Muscle of leg (tissue), 3 donors: ENCODE measurements at regions not wholly inside any gene's neighbourhood (a gene's known extent, or its start where the extent isn't known, plus 50 kb on each side); places are given as distances from the start of the nearest gene placed in this dataset.
"Not testable (repeated sequence)": the region's sequence is repeated elsewhere in the genome, so short reads cannot be mapped to it uniquely, and the experiment has no call there.

Source experiments
- DNase-seq: peaks from one replicate; pipeline ENCODE4 v3.0.0; 2013
- H3K27ac ChIP-seq: one replicate; pipeline ENCODE4 v1.5.1; 2013; ENCODE audit warnings: mild to moderate bottlenecking, low read length, control low read depth
- H3K27me3 ChIP-seq: one replicate; pipeline ENCODE4 v1.6.1; 2013; ENCODE audit warnings: low read length; ENCODE audit not compliant: control insufficient read depth, insufficient read depth
- H3K36me3 ChIP-seq: one replicate; pipeline ENCODE4 v1.6.1; 2013; ENCODE audit warnings: low read length; ENCODE audit not compliant: control insufficient read depth, insufficient read depth
- H3K4me1 ChIP-seq: one replicate; pipeline ENCODE4 v1.6.1; 2013; ENCODE audit warnings: low read length; ENCODE audit not compliant: control insufficient read depth, insufficient read depth
- H3K4me3 ChIP-seq: one replicate; pipeline ENCODE4 v1.5.1; 2013; ENCODE audit warnings: low read length, control low read depth
- H3K9me3 ChIP-seq: replicated peaks from 2 replicates; pipeline ENCODE4 v1.6.1; 2013; ENCODE audit warnings: low read depth, low read length; ENCODE audit not compliant: control insufficient read depth
- WGBS: methylation state at CpG from one replicate; pipeline ENCODE4 v1.1.5; 2013; ENCODE audit warnings: missing lambda C conversion rate; ENCODE audit not compliant: insufficient coverage; 5-methylcytosine and 5-hydroxymethylcytosine counted together

DNA sequence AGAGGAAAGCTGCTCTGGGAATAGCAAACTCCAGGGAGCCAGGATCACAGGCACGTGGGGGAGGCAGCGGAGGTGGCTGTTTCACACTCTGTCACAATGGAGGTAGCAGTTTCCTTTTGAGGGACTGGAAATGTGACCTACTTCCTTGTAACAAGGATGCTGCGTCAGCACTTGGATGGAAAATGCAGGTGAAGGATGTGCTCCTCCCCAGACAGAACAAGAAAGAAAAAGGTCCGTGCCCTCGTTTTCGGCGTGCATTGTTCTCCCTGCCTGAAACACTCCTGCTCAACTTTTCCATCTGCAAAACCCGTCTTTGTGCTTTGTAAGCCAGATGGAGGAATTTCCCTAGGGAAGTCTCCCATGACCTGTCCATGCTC lies 55.1 kb upstream of the SH3PXD2B start:
- peak overlapping the region; percentile 86 for H3K27ac ChIP-seq
- H3K4me3 ChIP-seq, result no peak overlapping the region
- peak; percentile 65 for DNase-seq

DNA sequence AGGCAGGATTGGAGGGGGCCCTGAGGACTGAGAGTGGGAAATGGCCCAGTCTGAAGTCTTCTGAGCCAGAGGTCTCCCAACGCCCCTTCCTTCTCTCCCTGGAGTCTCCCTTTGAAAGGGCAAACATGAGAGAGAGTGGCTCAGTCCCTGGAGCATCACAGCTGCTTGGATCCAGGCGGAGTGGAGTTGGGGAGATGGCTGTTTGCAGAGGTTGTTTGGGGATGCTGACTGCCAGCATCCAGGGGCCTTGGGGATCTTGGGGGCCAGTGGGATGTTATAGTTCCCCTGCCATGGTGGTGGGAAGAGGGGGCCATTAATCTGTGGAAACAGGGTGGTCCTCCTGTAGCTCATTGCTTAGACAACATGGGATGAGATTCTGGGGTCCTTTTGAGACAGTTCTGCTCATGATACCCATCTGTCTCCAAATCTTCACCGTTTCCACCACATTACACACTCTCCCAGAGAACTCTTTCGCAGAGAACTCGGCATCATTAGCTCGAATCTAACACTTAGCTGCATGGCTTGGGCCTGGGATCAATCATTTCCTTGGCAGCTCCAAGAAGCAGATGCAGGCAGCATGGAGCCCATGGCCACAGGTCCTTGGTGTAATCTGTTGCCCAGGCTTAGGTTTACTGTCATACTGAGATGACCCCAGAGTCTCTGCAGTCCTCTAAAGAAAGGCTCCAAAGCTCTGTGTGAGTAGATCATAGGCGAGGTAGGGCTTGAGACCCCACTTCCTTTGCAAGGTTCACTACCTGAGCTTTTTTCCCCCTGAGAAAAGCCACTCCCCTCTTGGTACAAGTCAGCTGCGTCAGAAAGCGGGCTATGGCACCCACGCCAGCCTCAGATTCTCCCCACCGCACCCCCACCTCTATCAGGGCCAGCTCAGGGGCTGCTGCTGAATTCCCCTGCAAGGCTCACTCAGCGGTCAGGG lies 54.4 kb upstream of the SH3PXD2B start:
- Histone ChIP-seq H3K9me3 (peaks cover 12% of the 10 kb centered on the region), H3K4me3 (no peak overlapping the region), H3K27ac (peak overlapping the region; percentile 86), H3K4me1 (peaks cover 31% of the 10 kb centered on the region), H3K27me3 (no peaks in the 10 kb centered on the region), H3K36me3 (no peaks in the 10 kb centered on the region)
- WGBS, result 73% methylated on average over 9 of the region's 12 CpGs
- no peak for DNase-seq

More for the DNA sequence above, 55.1 kb upstream of the SH3PXD2B start:
- H3K36me3 ChIP-seq, result no peaks in the 10 kb centered on the region
- H3K9me3 ChIP-seq, result peaks cover 12% of the 10 kb centered on the region
- H3K4me1 ChIP-seq, result peaks cover 25% of the 10 kb centered on the region
- 36% methylated on average over 3 of the region's 8 CpGs for WGBS
- H3K27me3 ChIP-seq, result no peaks in the 10 kb centered on the region

DNA sequence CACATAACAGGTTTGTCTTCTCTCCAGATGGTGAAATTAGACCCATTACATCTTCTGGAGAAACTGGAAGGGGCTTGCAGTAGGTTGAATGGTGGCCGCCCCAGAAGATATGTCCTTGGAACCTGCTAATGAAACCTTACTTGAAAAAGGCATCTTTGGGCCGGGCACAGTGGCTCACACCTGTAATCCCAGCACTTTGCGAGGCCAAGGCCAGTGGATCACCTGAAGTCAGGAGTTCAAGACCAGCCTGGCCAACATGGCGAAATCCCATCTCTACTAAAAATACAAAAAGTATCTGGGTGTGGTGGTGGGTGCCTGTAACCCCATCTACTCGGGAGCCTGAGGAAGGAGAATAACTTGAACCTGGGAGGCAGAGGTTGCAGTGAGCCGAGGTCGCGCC lies 53.2 kb upstream of the SH3PXD2B start:
- not testable (repeated sequence) for H3K9me3 ChIP-seq, DNase-seq, H3K27me3 ChIP-seq, H3K4me3 ChIP-seq, H3K36me3 ChIP-seq, H3K27ac ChIP-seq
- WGBS, result 93% methylated on average over 6 of the region's 8 CpGs
- peaks cover 37% of the 10 kb centered on the region for H3K4me1 ChIP-seq

DNA sequence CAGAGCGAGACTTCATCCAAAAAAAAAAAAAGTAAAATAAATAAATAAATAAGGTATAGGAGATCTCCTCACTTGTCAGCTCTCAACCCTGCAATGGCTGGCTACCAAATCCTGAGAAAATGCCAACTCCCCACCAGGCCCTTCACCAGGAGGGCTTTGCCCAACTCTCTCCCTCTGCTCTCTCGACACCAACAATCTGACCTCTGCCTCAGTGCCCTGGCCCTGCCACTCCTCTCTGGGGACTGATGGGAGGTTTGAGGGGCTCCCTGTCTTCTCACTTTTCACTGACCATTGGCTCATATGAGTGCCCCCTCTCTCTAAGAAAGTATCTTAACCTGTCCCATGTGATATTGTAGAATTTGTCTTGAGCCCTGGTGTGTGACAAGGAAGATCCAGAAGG lies 52.6 kb upstream of the SH3PXD2B start:
- WGBS, result no CpG with 5 or more reads among the region's 2 CpGs
- no peak for DNase-seq
- Histone ChIP-seq H3K27ac (no peak overlapping the region), H3K9me3 (peaks cover 3% of the 10 kb centered on the region), H3K4me1 (peaks cover 37% of the 10 kb centered on the region), H3K36me3 (no peaks in the 10 kb centered on the region), H3K27me3 (no peaks in the 10 kb centered on the region), H3K4me3 (no peak overlapping the region)

DNA sequence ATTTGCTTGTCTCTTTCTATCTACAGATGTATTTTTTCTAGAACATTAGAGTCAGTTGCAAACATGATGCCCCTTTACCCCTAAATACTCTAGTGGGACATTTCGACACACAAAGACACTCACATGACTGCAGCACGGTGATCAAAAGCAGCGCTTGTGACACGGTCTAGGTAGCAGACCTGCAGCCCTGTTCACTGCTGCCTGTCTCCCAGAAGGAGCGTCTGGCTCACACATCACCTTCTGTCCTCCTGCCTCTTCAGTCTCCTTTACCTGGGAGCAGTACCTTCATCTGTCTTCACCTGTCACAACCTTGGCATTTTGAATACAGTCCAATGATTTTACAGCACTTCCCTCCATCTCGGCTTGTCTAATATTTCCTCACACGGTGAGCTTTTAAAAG lies 51.9 kb upstream of the SH3PXD2B start:
- no peak for DNase-seq
- H3K27ac ChIP-seq, result no peak overlapping the region
- H3K36me3 ChIP-seq, result no peaks in the 10 kb centered on the region
- no peak overlapping the region for H3K4me3 ChIP-seq
- no peaks in the 10 kb centered on the region for H3K27me3 ChIP-seq
- no peaks in the 10 kb centered on the region for H3K9me3 ChIP-seq
- 62% methylated on average over 5 of the region's 7 CpGs for WGBS
- H3K4me1 ChIP-seq, result peaks cover 37% of the 10 kb centered on the region

DNA sequence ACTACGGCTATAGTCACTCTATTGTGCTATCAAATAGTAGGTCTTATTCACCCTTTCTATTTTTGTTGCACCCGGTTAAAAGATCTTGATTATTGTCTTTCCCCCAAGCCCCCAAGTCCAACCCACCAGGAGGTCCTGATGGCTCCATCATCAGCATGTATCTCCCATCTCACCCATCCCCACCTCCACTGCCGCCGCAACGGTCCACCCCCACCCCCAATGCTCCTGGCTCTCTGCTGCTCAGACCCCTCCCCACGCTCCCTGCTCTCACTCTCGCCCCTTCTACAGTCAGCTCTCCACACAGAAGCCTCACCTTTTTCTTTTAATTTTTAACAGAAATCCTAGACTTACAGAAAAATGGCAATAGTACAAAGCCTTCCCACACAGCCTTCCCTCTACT lies 51.5 kb upstream of the SH3PXD2B start:
- Histone ChIP-seq H3K4me3 (no peak overlapping the region), H3K4me1 (peaks cover 37% of the 10 kb centered on the region), H3K36me3 (no peaks in the 10 kb centered on the region), H3K9me3 (no peaks in the 10 kb centered on the region), H3K27ac (no peak overlapping the region), H3K27me3 (no peaks in the 10 kb centered on the region)
- WGBS, result 75% methylated on average over 5 of the region's 7 CpGs
- DNase-seq, result no peak

DNA sequence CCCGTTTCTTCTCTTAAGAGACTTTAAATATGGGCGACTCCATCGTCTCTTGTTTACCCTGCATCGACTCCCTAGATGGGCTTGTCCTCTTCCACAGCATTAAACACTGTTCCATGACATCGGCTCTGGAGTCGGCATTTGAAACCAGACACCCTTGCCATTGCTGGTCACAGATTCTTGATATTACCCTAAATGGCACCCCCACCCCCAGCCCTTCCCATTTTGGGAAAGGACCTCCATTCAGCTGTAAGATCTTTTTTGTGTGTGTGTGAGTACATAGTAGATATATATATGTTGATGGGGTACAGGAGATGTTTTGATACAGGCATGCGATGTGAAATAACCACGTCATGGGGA lies 51.1 kb upstream of the SH3PXD2B start:
- H3K4me3 ChIP-seq, result no peak overlapping the region
- H3K9me3 ChIP-seq, result no peaks in the 10 kb centered on the region
- 53% methylated on average over 3 of the region's 8 CpGs for WGBS
- peak overlapping the region; percentile 89 for H3K27ac ChIP-seq
- no peak for DNase-seq
- peaks cover 37% of the 10 kb centered on the region for H3K4me1 ChIP-seq
- no peaks in the 10 kb centered on the region for H3K27me3 ChIP-seq
- H3K36me3 ChIP-seq, result no peaks in the 10 kb centered on the region

DNA sequence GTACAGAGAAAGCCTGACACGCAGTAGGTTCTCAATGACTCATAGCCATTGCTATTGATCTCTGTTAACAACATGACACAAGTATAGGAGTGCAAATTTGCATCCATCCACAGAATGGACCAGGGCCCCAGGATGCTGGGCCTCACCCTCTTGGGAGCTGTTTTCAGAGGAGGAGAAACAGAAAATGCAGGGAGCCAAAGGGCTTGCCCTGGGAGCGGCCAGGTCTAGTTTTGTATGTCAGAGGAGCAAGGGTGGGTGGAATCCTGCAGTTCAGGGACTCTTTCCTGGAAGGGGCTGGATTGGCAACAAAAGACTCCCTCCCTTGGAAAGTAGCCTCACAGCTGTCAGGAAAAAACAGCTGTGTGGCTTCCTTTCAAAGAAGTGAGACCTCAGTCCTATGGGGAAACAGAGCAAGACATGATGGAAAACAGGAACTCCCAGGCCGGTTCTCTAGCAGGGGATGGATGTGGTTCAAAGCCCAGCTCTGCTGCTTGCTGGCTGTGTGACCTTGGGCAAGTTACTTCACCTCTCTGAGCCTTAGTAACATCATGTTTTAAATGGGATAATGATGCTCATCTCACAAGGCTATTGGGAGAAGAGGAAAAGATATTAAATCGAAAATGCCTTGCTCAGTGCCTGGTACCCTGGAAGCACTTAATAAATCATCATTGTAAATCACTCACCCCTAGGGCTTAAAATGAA lies 50.5 kb upstream of the SH3PXD2B start:
- Histone ChIP-seq H3K27me3 (no peaks in the 10 kb centered on the region), H3K4me1 (peaks cover 37% of the 10 kb centered on the region), H3K4me3 (no peak overlapping the region), H3K27ac (peak overlapping the region; percentile 89), H3K36me3 (no peaks in the 10 kb centered on the region), H3K9me3 (no peaks in the 10 kb centered on the region)
- DNase-seq, result peak; percentile 97
- 7% methylated on average over 2 of the region's 4 CpGs for WGBS

DNA sequence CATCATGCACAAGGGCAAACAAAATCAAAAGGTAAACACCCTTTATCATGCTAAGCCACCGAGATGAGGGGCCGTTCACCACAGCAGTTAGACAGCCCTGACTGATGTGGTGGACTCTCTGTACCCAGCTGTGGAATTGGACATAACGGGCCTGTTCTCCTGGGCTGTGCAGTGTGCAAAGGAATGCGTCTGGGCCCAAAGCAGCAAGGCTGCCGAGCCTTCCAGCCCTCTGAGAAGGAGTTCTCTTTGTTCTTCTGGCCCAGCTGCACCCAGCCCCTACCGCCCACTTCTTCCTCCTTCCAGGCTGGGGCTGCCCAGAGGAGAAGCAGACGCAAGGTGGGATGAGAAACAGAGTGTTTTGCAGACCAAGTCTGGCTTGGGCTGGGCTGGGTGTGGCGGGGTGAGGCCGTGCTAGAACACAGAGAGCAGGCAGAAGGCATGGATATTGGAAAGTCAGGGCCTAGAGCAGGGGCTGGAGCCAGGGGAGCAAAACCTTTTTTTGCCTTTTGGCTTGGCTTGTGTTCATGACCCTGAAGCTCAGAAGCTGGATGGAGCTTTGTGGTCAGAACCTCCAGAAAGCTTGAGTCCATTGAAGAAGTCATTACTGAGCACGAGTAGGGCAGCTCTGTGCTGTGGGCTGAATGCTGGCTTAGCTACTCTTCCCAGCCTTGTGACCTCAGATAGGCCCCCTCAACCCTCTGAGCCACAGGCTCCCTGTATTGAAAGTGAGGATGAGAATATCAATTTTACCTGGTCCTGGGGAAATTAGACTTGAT lies 49.8 kb upstream of the SH3PXD2B start:
- peaks cover 36% of the 10 kb centered on the region for H3K4me1 ChIP-seq
- no peaks in the 10 kb centered on the region for H3K27me3 ChIP-seq
- H3K9me3 ChIP-seq, result no peaks in the 10 kb centered on the region
- H3K36me3 ChIP-seq, result no peaks in the 10 kb centered on the region
- peak; percentile 65 for DNase-seq
- H3K4me3 ChIP-seq, result no peak overlapping the region
- peak overlapping the region; percentile 89 for H3K27ac ChIP-seq
- 50% methylated on average over 5 of the region's 10 CpGs for WGBS
